Mesothelial cell of epicardium (in vitro differentiated cells): ENCODE measurements at regions not wholly inside any gene's neighbourhood (a gene's known extent, or its start where the extent isn't known, plus 50 kb on each side); places are given as distances from the start of the nearest gene placed in this dataset.

Experiments used
- DNase-seq, 2 experiments: peaks; one replicate each; pipeline ENCODE4 v3.0.0; 2021; ENCODE audit warnings: low spot score in 2 of 2; ENCODE audit not compliant: unreplicated experiment in 2 of 2
- H3K27ac Mint-ChIP-seq: 2 replicates; pipeline ENCODE4 v1.8.0; 2021; ENCODE audit warnings: mixed read lengths
- H3K27me3 Mint-ChIP-seq: 2 replicates; pipeline ENCODE4 v1.8.0; 2021; ENCODE audit warnings: low read depth, mixed read lengths
- H3K36me3 Mint-ChIP-seq: 2 replicates; pipeline ENCODE4 v1.8.0; 2021; ENCODE audit warnings: mixed read lengths
- H3K4me1 Mint-ChIP-seq: 2 replicates; pipeline ENCODE4 v1.8.0; 2021; ENCODE audit warnings: mixed read lengths
- H3K4me3 Mint-ChIP-seq: 2 replicates; pipeline ENCODE4 v1.8.0; 2021; ENCODE audit warnings: mild to moderate bottlenecking, moderate library complexity, mixed read lengths
- H3K9me3 Mint-ChIP-seq: 2 replicates; pipeline ENCODE4 v1.8.0; 2021; ENCODE audit warnings: mixed read lengths
- CTCF ChIP-seq: fragments of 200-600 bp; sonication (generic); IDR thresholded peaks from one replicate; pipeline ENCODE4 v1.5.0; 2021; ENCODE audit warnings: antibody characterized with exemption; ENCODE audit not compliant: unreplicated experiment

- H3K27me3 Mint-ChIP-seq = peaks cover 34% of the 10 kb centered on the region
- H3K27ac Mint-ChIP-seq = no peak overlapping the region
- no peak overlapping the region for H3K4me3 Mint-ChIP-seq
- DNase-seq = no peak
- H3K36me3 Mint-ChIP-seq = no peaks in the 10 kb centered on the region
- peaks cover 11% of the 10 kb centered on the region for H3K9me3 Mint-ChIP-seq
- no peak for TF ChIP-seq CTCF
- H3K4me1 Mint-ChIP-seq = no peaks in the 10 kb centered on the region
Measured at GRCh38 chr2:10970666-10971065, 58.9 kb downstream of the KCNF1 start.

GRCh38 chr2:10971161-10971887, 59.6 kb downstream of the KCNF1 start:
- peaks cover 13% of the 10 kb centered on the region for H3K9me3 Mint-ChIP-seq
- H3K27me3 Mint-ChIP-seq = peaks cover 28% of the 10 kb centered on the region
- no peaks in the 10 kb centered on the region for H3K4me1 Mint-ChIP-seq
- H3K27ac Mint-ChIP-seq = no peak overlapping the region
- no peaks in the 10 kb centered on the region for H3K36me3 Mint-ChIP-seq
- H3K4me3 Mint-ChIP-seq = no peak overlapping the region
- DNase-seq = no peak
- TF ChIP-seq CTCF = no peak

GRCh38 chr2:10971888-10972260, 60.1 kb downstream of the KCNF1 start:
- H3K27me3 Mint-ChIP-seq = peaks cover 23% of the 10 kb centered on the region
- TF ChIP-seq CTCF = no peak
- H3K9me3 Mint-ChIP-seq = peaks cover 13% of the 10 kb centered on the region
- no peak for DNase-seq
- H3K27ac Mint-ChIP-seq = no peak overlapping the region
- H3K4me1 Mint-ChIP-seq = no peaks in the 10 kb centered on the region
- H3K36me3 Mint-ChIP-seq = no peaks in the 10 kb centered on the region
- no peak overlapping the region for H3K4me3 Mint-ChIP-seq

GRCh38 chr2:10972683-10973433, 61.1 kb downstream of the KCNF1 start:
- Mint-ChIP-seq H3K27ac (no peak overlapping the region), H3K36me3 (no peaks in the 10 kb centered on the region), H3K4me1 (peaks cover 3% of the 10 kb centered on the region), H3K27me3 (peaks cover 19% of the 10 kb centered on the region), H3K9me3 (peaks cover 13% of the 10 kb centered on the region), H3K4me3 (no peak overlapping the region)
- TF ChIP-seq CTCF = no peak
- no peak for DNase-seq

- Mint-ChIP-seq H3K4me1 (peaks cover 3% of the 10 kb centered on the region), H3K9me3 (peaks cover 13% of the 10 kb centered on the region), H3K27me3 (peaks cover 16% of the 10 kb centered on the region), H3K36me3 (no peaks in the 10 kb centered on the region), H3K27ac (no peak overlapping the region), H3K4me3 (no peak overlapping the region)
- DNase-seq = no peak
- no peak for TF ChIP-seq CTCF
Measured at GRCh38 chr2:10973766-10974165, 62.0 kb downstream of the KCNF1 start.
